ENCODE measurements at regions not wholly inside any gene's neighbourhood (a gene's known extent, or its start where the extent isn't known, plus 50 kb on each side); places are given as distances from the start of the nearest gene placed in this dataset.

- TF ChIP-seq CTCF (IDR thresholded peaks at IDR 0.05) = no peak
- no peak for TF ChIP-seq ZFX (IDR thresholded peaks at IDR 0.05; ENCODE audit: borderline replicate concordance)
Measured at GRCh38 chr5:44002381-44002901, 386.8 kb downstream of the FGF10 start.

Data from 22Rv1 (cell line).